Left colon (tissue), 2 donors: ENCODE measurements at regions not wholly inside any gene's neighbourhood (a gene's known extent, or its start where the extent isn't known, plus 50 kb on each side); places are given as distances from the start of the nearest gene placed in this dataset.
"Not testable (repeated sequence)": the region's sequence is repeated elsewhere in the genome, so short reads cannot be mapped to it uniquely, and the experiment has no call there.

ENCODE experiments used
- ATAC-seq: fragments of 200-7000 bp; cut with Tn5 transposase; one replicate; pipeline ENCODE4 v1.9.1; 2020; ENCODE audit warnings: mild to moderate bottlenecking, moderate library complexity
- DNase-seq, 2 donors: peaks; one replicate each; pipeline ENCODE4 v3.0.0-alpha.2; 2020
- intact Hi-C, 2 donors: fragments of 100-400 bp; cut with DNase I in 1 of 2; cut with micrococcal nuclease in 1 of 2; formaldehyde crosslinking; loops; one replicate each; pipeline versions ENCODE4 v1.11.2 to v1.14.0; 2022; cut with DNase I, micrococcal nuclease
- donor health status: DM: no; HTN: no; CAD: no.
- donor health status: DM: yes; HTN: yes; CAD: no.

GRCh38 chr9:109993250-109993978 lies 213.4 kb downstream of the PALM2AKAP2 start:
- ATAC-seq, result no peak

GRCh38 chr9:109994141-109994540 lies 213.8 kb downstream of the C9orf152 start:
- intact Hi-C loops, result no loop called here
- ATAC-seq (no peak), DNase-seq (no peak)

More at GRCh38 chr9:109993250-109993978, 213.4 kb downstream of the PALM2AKAP2 start:
- DNase-seq, result no peak
- intact Hi-C loops, result no loop called here

DNA sequence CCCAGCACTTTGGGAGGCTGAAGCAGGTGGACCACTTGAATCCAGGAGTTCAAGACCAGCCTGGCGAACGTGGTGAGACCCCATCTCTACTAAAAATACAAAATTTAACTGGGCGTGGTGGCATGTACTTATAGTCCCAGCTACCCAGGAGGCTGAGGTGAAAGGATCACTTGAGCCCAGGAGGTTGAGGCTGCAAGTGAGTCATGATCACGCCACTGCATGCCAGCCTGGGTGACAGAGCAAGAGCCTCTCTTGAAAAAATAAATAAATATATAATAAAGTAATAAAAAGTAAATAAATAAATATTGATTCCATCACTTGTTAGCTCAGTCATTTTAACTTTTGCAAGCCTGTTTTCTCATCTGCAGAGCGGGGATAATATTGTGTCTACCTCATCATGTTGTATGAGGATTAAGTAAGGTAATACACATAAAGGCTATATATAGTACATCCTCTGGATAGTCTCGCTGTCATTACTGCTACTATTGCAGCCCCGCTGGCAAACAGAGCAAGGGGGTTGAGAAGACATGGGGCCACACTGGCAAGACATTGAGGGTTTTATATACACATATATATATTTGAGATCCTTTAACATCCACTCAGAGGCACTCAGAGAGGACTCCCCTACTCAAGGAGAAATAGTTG lies 210.9 kb downstream of the C9orf152 start:
- ATAC-seq, result no peak
- no peak for DNase-seq
- intact Hi-C loops, result no loop called here

GRCh38 chr9:109997682-109998081 lies 210.3 kb downstream of the C9orf152 start:
- intact Hi-C loops, result no loop called here
- ATAC-seq (no peak), DNase-seq (no peak)

DNA sequence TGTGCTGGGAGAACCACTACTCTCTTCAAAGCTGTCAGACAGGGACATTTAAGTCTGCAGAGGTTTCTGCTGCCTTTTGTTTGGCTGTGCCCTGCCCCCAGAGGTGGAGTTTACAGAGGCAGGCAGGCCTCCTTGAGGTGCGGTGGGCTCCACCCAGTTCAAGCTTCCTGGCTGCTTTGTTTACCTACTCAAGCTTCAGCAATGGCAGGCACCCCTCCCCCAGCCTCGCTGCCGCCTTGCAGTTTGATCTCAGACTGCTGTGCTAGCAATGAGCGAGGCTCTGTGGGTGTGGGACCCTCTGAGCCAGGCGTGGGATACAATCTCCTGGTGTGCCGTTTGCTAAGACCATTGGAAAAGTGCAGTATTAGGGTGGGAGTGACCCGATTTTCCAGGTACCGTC lies 202.4 kb downstream of the C9orf152 start:
- ATAC-seq, intact Hi-C loops: not testable (repeated sequence)
- peak; percentile 31 to 62 for DNase-seq

DNA sequence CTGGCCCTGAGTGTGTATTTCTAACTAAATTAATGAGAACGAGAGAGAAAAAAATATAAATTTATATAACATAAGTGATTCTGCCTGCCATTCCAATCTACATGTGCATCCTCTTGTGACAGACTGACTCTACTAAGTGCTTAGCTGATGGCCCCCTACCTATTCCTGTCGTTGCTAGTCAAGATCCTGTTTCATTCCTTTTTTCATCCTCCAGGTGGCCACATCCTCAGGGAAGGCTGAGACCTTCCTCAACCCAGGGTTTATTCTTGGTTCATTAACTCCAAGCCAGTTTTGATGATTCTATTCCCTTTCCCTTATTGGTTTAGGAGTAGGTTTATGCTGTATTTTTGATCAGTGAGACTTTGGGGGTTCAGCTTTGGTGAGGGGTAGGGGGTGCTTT lies 201.3 kb downstream of the C9orf152 start:
- DNase-seq (no peak), ATAC-seq (no peak)
- intact Hi-C loops, result no loop called here

- DNase-seq, result no peak
- intact Hi-C loops, result no loop called here
- no peak for ATAC-seq
Observed at GRCh38 chr9:110007477-110008270, 200.3 kb downstream of the C9orf152 start.

DNA sequence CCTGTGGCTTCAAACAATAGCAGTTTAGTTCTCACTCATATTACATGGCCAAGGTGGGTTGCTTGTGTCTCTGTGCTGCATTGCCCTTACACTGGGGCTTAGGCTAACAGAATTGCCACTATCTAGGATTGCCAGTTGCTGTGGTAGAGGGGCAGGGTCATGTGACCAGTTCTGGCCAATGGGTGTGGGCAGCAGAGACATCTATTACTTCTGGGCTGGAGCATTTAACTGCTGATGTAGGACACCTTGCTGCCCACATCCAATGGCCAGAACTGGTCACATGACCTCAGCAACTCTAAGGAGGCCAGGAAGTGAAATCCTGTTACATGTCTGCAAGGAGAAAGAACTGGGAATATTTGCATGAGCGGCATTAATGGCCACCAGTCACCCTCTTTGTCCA lies 199.3 kb downstream of the C9orf152 start:
- intact Hi-C loops, result no loop called here
- DNase-seq, result no peak
- no peak for ATAC-seq

- ATAC-seq, result no peak
- intact Hi-C loops, result no loop called here
- no peak for DNase-seq
Observed at GRCh38 chr9:110011628-110012320, 196.2 kb downstream of the C9orf152 start.

DNA sequence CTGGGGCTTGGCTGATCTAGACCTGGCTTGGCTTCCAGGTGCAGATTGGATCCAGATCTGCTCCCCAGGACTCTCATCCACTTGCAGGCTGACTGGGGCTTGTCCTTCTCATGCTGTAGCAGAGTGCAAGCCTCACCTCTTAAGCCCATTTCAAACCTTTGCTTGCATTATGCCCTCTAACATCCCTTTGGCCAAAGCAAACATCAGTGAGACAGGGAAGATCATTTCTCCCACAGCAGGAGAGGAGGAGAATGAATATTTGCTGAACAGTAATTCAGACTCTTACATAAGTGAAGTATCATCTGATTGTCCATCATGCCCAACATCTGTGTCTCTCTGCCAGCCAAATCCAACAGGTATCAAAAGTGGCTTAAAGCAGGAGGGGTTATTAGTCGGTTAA lies 194.9 kb downstream of the C9orf152 start:
- ATAC-seq (no peak), DNase-seq (no peak)
- intact Hi-C loops, result no loop called here

GRCh38 chr9:110015759-110016158 lies 192.2 kb downstream of the C9orf152 start:
- DNase-seq (no peak), ATAC-seq (no peak)
- intact Hi-C loops, result no loop called here

DNA sequence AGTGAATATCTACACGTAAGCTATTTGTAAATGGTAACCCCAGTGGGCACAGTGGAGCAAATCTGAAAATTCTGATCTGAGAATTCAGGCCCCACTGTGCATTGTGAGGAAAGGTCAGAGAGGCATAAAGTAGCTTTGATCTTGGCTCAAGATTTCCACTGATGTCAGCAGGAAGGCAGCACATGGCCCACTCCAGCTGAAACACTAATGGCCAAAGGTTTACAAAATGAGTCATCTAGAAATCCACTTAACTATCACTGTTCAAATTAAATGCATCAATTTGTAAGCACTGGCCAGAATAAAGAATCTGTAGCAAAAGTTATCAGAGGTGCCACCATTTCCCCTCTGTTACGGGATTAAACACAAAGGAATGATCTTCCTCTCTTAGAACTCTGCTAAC lies 191.6 kb downstream of the C9orf152 start:
- DNase-seq, result no peak
- no peak for ATAC-seq
- intact Hi-C loops, result no loop called here

- DNase-seq, ATAC-seq, intact Hi-C loops: not testable (repeated sequence)
Observed at GRCh38 chr9:110020216-110020615, 187.7 kb downstream of the C9orf152 start.

DNA sequence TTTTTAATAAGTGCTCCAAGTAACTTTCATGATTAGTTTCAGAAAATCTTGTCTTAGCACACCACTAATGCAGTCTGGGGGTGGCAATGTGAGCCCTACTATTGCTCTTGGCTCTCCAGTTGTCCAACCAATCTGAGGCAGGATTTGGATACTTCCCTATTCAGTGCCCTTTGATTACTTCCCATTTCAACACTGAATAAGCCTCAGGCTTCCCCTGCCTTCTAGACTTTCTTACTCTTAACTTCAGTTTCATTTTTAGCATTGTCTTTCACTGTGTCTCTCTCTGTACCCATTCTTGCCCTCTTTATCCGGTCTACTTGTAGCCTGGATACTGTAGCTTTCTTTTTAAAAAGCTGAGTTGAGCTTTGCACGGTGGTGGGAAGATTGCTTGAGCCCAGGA lies 186.1 kb downstream of the C9orf152 start:
- intact Hi-C loops, result no loop called here
- DNase-seq (no peak), ATAC-seq (no peak)

DNA sequence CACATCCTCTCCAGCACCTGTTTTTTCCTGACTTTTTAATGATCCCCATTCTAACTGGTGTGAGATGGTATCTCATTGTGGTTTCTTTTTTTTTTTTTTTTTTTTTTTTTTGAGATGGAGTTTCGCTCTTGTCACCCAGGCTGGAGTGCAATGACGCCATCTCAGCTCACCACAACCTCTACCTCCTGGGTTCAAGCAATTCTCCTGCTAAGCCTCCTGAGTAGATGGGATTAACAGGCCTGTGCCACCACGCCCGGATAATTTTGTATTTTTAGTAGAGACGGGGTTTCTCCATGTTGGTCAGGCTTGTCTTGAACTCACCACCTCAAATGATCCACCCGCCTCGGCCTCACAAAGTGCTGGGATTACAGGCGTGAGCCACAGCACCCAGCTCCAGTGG lies 184.7 kb downstream of the C9orf152 start:
- intact Hi-C loops, ATAC-seq, DNase-seq: not testable (repeated sequence)

DNA sequence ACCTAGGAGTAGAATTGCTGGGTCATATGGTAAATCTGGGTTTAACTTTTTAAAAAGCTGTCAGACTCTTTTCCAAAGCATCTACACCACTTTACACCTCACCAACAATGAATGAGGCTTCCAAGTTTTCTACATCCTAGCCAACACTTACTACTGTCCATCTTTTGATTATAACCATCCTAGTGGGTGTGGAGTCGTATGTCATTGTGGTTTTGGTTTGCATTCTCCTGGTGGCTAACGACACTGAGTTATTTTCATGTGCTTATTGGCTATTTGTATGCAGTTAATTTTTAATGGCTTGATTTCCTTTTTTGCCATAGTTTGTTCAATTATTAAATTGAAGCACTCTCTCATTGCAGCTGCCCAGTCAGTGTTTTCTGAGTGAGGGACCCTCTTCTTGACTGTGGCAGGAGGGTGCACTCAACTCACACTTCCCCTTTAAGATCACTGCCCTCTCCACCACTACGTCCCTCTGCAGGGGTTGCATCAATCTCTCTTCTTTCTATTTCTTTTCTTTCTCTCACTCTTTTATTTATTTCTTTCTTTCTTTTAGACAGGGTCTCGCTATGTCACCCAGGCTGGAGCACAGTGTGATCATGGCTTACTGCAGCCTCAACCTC lies 182.3 kb downstream of the C9orf152 start:
- DNase-seq, result no peak
- no peak for ATAC-seq
- intact Hi-C loops, result no loop called here

DNA sequence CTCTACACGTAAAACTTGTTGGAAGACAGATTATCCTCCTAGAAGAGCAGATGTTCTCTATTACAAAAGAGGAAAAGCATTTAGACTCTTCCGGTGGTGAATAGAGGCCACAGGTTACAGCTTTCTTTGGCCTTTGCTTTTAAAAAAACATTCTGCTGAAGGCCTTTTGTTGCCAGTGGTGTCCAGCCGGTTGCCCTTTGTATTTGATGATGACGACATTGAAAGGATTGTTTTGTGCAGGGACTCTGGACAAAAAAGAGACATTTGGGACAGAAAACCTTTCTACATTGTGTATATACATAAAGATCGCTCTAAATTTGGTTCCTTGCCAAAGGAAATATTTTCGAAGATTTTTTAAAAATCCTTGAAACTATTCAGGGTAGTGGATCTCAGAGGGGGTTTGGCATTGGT lies 180.3 kb downstream of the C9orf152 start:
- no peak for DNase-seq
- intact Hi-C loops, result no loop called here
- ATAC-seq, result no peak

DNA sequence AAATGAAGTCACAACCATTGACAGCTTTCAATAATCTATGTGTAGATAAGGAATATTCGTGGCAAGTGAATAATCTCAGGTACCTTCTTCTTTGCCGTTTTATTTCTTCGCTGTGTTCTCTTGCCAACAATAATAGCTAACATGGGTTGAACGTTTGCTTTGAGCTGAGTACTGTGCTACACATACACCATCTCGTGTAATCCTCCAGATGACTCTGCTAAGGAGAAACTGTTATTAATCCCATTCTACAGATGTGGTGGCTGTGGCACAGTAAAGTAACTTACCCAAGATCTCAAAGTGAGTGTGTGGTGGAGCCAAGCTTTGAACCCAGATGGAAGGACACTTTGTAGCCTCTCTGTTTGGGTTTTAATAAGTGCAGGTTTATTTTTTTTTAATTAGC lies 179.7 kb downstream of the C9orf152 start:
- no peak for DNase-seq
- no peak for ATAC-seq
- intact Hi-C loops, result no loop called here

DNA sequence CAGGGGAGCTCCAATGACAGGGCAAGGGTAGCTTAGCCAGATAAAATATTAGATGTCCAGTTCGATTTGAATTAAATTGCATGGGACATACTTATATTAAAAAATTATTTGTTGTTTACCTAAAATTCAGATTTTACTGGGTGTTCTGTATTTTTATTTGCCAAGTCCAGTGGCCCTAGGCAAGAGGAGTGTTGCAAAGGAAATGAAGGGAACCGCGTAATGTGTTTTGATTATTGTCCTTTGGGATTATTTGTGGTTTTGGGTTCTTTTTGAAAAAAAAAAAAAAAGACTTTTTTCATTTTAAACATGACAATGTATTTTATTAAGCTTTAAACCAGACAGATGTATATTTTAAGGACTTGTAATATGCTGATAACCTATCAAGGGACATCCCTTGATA lies 179.3 kb downstream of the C9orf152 start:
- no peak for DNase-seq
- intact Hi-C loops, result no loop called here
- no peak for ATAC-seq
